NCI-H345 treated with DMSO at 0.1 percent for 48 hours (cell line): ENCODE measurements at regions not wholly inside any gene's neighbourhood (a gene's known extent, or its start where the extent isn't known, plus 50 kb on each side); places are given as distances from the start of the nearest gene placed in this dataset.
"Not testable (repeated sequence)": the region's sequence is repeated elsewhere in the genome, so short reads cannot be mapped to it uniquely, and the experiment has no call there.

Experiments
- DNase-seq: peaks from one replicate; lab custom pipeline; 2025; ENCODE audit not compliant: unreplicated experiment; lab: John Stamatoyannopoulos, UW

GRCh38 chr6:78500299-78501089 lies 366.9 kb upstream of the IRAK1BP1 start:
- no peak for DNase-seq

- no peak for DNase-seq
These were observed 364.9 kb upstream of the IRAK1BP1 start for GRCh38 chr6:78502386-78502887.

GRCh38 chr6:78505178-78505577 lies 362.2 kb upstream of the IRAK1BP1 start:
- DNase-seq = no peak

- no peak for DNase-seq
These were observed 356.3 kb upstream of the IRAK1BP1 start for GRCh38 chr6:78511009-78511408.

GRCh38 chr6:78513856-78514255 lies 353.5 kb upstream of the IRAK1BP1 start:
- no peak for DNase-seq

- DNase-seq = no peak
These were observed 352.1 kb upstream of the IRAK1BP1 start for GRCh38 chr6:78515271-78515670.

- no peak for DNase-seq
These were observed 350.0 kb upstream of the IRAK1BP1 start for GRCh38 chr6:78517399-78517798.

- DNase-seq = no peak
These were observed 343.7 kb upstream of the IRAK1BP1 start for GRCh38 chr6:78523622-78524021.

- no peak for DNase-seq
These were observed 341.4 kb upstream of the IRAK1BP1 start for GRCh38 chr6:78525976-78526375.

GRCh38 chr6:78526432-78526831 lies 340.9 kb upstream of the IRAK1BP1 start:
- DNase-seq = no peak

GRCh38 chr6:78528926-78529325 lies 338.4 kb upstream of the IRAK1BP1 start:
- DNase-seq = no peak

GRCh38 chr6:78530208-78530607 lies 337.1 kb upstream of the IRAK1BP1 start:
- no peak for DNase-seq

GRCh38 chr6:78533426-78533825 lies 333.9 kb upstream of the IRAK1BP1 start:
- DNase-seq = no peak

- DNase-seq = no peak
These were observed 333.5 kb upstream of the IRAK1BP1 start for GRCh38 chr6:78533876-78534275.

GRCh38 chr6:78538002-78538401 lies 329.3 kb upstream of the IRAK1BP1 start:
- DNase-seq = no peak

GRCh38 chr6:78547636-78548035 lies 319.7 kb upstream of the IRAK1BP1 start:
- DNase-seq = not testable (repeated sequence)

GRCh38 chr6:78551361-78551760 lies 316.0 kb upstream of the IRAK1BP1 start:
- no peak for DNase-seq

- no peak for DNase-seq
These were observed 314.9 kb upstream of the IRAK1BP1 start for GRCh38 chr6:78552435-78552834.

- no peak for DNase-seq
These were observed 313.0 kb upstream of the IRAK1BP1 start for GRCh38 chr6:78554341-78554740.

GRCh38 chr6:78559056-78559455 lies 308.3 kb upstream of the IRAK1BP1 start:
- DNase-seq = no peak

- no peak for DNase-seq
These were observed 306.3 kb upstream of the IRAK1BP1 start for GRCh38 chr6:78561015-78561414.

GRCh38 chr6:78565997-78566396 lies 301.4 kb upstream of the IRAK1BP1 start:
- no peak for DNase-seq

GRCh38 chr6:78570044-78570443 lies 297.3 kb upstream of the IRAK1BP1 start:
- DNase-seq = no peak
